Bone marrow (tissue), 2 donors: ENCODE measurements at regions not wholly inside any gene's neighbourhood (a gene's known extent, or its start where the extent isn't known, plus 50 kb on each side); places are given as distances from the start of the nearest gene placed in this dataset.
"Not testable (repeated sequence)": the region's sequence is repeated elsewhere in the genome, so short reads cannot be mapped to it uniquely, and the experiment has no call there.

ENCODE experiments used
- DNase-seq, 2 donors: peaks; one replicate each; lab custom pipeline; 2025; lab: John Stamatoyannopoulos, UW

- DNase-seq = no peak
Observed at GRCh38 chr13:89352384-89352783, 1681.2 kb downstream of the SLITRK5 start.

- no peak for DNase-seq
Observed at GRCh38 chr13:89361909-89362308, 1690.7 kb downstream of the SLITRK5 start.

DNA sequence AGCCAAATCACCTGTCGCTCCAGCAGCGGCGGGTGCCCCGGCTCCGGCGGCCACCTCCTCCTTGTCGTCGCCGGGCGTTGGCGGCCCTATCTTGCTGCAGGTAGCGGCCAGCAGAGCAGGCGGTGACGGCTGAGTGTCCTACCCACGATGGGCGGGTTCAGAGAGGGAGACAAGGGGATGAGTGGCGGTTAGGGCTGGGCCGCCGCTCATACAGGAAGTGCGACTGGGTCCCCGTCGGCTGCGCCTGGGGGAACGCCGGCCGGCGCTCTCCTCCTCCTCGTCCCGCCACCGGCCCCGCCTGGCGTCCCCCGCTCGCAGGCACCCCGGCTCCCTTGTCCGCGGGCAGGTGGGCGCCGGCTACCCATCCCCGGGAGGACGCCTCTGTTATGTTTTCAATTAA, 1692.0 kb downstream of the SLITRK5 start:
- DNase-seq = no peak

- DNase-seq = no peak
Observed at GRCh38 chr13:89372193-89372592, 1701.0 kb downstream of the SLITRK5 start.

GRCh38 chr13:89375839-89376238, 1704.7 kb downstream of the SLITRK5 start:
- no peak for DNase-seq

GRCh38 chr13:89380101-89380500, 1708.9 kb downstream of the SLITRK5 start:
- no peak for DNase-seq

DNA sequence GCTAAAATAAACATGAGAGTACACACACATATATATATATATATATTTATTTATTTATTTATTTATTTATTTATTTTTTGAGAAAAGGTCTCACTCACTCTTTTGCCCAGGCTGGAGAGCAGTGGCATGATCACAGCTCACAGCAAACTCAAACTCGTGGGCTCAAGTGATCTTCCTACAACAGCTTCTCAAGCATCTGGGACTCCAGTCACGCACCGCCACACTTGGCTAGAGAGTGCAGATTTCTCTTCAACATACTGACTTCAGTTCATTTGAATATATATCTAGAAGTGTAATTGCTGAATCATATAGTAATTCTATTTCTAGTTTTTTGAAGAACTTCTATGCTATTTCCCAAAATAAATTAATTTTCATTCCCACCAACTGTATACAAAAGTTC, 1711.8 kb downstream of the SLITRK5 start:
- no peak for DNase-seq

DNA sequence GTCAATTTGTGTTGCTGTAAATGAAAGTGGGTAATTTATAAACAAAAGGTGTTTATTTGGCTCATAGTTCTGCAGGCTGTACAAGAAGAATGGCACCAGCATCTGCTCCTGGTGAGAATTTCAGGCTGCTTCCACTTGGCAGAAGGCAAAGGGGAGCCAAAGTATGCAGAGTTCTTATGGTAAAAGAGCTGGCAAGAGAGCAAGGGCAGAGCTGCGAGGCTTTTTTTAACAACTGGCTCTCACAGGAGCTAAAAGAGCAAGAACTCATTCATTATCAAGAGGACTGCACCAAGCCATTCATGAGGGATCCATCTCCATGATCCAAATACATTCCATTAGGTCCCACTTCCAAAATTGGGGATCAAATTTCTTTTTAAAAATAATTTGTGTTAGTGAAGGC, 1712.7 kb downstream of the SLITRK5 start:
- DNase-seq = no peak

- DNase-seq = no peak
Observed at GRCh38 chr13:89393758-89394304, 1722.7 kb downstream of the SLITRK5 start.

- peak in 1 of 2 donors; percentile 69 for DNase-seq
Observed at GRCh38 chr13:89401264-89401675, 1730.1 kb downstream of the SLITRK5 start.

DNA sequence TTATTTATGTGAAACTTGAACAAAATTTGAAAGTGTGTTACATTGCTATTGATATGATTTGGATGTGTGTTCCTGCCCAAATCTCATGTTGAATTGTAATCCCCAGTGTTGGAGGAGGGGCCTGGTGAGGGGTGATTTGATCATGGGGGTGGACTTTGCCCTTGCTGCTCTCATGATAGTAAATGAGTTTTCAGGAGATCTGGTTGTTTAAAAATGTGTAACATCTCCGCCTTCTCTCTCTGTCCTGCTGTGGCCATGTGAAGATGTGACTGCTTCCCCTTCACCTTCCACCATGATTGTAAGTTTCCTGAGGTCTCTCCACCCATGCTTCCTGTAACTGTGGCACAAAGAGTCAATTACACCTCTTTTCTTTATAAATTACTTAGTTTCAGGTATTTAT, 1731.0 kb downstream of the SLITRK5 start:
- DNase-seq = no peak

DNA sequence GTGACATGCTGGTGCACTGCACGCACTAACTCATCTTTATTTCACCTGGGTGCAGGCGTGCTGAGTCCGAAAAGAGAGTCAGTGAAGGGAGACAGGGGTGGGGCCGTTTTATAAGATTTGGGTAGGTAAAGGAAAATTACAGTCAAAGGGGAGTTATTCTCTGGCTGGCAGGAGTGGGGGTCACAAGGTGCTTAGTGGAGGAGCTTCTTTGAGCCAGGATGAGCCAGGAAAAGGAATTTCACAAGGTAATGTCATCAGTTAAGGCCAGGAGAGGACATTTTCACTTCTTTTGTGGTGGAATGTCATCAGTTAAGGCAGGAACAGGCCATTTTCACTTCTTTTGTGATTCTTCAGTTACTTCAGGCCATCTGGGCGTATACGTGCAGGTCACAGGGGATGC, 1734.9 kb downstream of the SLITRK5 start:
- not testable (repeated sequence) for DNase-seq

GRCh38 chr13:89407357-89407756, 1736.2 kb downstream of the SLITRK5 start:
- DNase-seq = no peak

DNA sequence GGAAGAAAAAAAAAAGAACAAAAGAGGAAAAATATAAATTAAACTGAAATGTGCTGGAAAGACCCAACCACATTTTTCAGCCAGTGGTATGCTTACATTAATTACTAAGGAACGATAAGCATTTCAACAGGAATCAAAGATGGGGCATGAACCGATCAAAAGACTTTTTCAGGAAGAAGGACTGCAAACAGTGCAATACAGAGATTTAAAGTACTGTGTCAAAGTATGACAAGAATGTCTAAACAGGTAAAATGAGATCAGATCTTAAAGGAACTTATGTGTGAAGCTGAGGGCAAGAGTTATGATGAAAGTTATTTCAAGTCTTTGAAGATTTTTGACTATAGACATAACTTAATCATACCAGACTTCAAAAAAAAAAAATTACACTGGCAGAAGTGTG, 1761.8 kb downstream of the SLITRK5 start:
- no peak for DNase-seq

GRCh38 chr13:89434624-89435023, 1763.5 kb downstream of the SLITRK5 start:
- DNase-seq = not testable (repeated sequence)

GRCh38 chr13:89454681-89455080, 1783.5 kb downstream of the SLITRK5 start:
- DNase-seq = no peak

- DNase-seq = no peak
Observed at GRCh38 chr13:89455225-89455624, 1784.1 kb downstream of the SLITRK5 start.

DNA sequence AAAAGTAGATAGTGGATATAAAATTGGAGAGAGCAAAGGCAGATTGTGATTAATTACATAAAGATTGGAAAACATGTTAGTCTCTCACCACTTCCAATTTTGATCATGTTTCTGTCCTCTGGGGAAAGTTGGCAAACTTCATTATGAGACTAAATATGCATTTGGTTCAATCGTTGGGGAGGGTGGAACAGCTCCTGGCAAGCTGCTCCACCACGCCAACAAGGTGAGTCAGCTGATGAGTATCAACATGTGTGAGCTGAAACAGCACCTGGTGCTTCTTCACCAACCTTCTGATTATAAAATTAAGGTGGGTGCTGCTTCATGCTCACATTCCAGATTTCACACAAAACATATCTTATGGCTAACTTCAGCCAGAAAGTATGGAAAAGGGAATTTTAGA, 1784.6 kb downstream of the SLITRK5 start:
- DNase-seq = no peak

DNA sequence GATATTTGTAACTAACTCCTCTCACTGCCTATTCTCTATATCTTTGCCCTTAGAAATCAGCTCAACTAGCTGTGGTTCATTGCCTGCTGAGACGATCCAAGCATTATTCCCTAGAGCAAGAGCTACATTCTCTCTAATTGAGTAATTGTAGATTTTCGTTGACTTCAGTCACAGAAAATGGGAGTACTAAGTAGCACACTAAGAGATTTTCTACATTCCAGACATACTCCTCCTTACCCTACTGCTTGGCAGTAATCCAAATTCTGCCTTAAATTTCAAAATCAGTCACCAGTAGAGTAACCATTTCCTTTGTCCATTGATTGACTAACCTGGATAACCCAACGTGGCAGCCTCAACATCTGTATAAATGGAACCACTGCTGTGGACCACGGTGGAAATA, 1786.8 kb downstream of the SLITRK5 start:
- DNase-seq = no peak

DNA sequence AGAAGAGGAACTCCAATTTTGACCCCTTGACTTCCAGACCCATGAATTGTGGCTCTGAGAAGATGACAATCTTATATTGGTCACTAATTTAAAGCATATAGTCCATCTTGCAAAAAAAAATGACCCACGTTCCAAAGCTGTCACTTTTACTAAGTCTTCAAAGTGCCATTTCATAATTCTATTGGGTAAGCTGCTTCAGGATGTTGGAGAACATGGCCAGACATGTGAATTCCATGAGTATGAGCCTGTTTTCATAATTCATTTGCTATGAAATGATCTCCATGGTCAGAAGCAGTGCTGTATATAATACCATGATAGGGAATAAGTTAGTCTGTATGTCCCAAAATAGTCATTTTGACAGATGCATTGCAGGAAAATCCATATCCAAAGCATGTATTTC, 1787.3 kb downstream of the SLITRK5 start:
- DNase-seq = no peak

GRCh38 chr13:89460895-89461294, 1789.7 kb downstream of the SLITRK5 start:
- not testable (repeated sequence) for DNase-seq

- no peak for DNase-seq
Observed at GRCh38 chr13:89465366-89465765, 1794.2 kb downstream of the SLITRK5 start.

GRCh38 chr13:89468081-89468480, 1796.9 kb downstream of the SLITRK5 start:
- no peak for DNase-seq

DNA sequence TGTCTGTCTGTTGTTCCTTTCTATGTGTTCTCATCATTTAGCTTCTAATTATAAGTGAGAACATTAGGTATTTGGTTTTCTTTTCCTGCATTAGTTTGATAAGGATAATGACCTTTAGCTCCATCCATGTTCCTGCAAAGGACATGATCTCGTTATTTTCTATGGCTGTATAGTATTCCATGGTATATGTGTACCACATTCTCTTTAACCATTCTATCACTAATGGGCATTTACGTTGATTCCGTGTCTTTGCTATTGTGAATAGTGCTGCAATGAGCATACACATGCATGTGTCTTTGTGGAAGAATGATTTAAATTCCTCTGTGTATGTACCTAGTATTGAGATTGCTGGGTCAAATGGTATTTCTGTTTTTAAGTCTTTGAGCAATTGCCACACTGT, 1799.7 kb downstream of the SLITRK5 start:
- no peak for DNase-seq

DNA sequence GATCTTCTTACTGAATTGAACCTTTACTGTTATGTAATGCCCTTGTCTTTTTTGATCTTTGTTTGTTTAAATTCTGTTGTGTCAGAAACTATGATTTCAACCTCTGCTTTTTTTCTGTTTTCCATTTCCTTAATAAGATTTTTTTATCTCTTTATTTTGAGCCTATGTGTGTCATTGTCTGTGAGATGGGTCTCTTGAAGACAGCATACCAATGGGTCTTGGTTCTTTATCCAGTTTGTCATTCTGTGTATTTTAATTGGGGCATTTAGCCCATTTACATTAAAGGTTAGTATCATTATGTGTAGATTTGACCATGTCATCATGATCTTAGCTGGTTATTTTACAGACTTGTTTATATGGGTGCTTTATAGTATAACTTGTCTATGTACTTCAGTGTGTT, 1803.3 kb downstream of the SLITRK5 start:
- no peak for DNase-seq
